ENCODE measurements at regions not wholly inside any gene's neighbourhood (a gene's known extent, or its start where the extent isn't known, plus 50 kb on each side); places are given as distances from the start of the nearest gene placed in this dataset.
"Not testable (repeated sequence)": the region's sequence is repeated elsewhere in the genome, so short reads cannot be mapped to it uniquely, and the experiment has no call there.

- DNase-seq (ENCODE audit: low read depth): not testable (repeated sequence)
Measured at GRCh38 chr7:9919-10318, 182.5 kb upstream of the FAM20C start.

DNA sequence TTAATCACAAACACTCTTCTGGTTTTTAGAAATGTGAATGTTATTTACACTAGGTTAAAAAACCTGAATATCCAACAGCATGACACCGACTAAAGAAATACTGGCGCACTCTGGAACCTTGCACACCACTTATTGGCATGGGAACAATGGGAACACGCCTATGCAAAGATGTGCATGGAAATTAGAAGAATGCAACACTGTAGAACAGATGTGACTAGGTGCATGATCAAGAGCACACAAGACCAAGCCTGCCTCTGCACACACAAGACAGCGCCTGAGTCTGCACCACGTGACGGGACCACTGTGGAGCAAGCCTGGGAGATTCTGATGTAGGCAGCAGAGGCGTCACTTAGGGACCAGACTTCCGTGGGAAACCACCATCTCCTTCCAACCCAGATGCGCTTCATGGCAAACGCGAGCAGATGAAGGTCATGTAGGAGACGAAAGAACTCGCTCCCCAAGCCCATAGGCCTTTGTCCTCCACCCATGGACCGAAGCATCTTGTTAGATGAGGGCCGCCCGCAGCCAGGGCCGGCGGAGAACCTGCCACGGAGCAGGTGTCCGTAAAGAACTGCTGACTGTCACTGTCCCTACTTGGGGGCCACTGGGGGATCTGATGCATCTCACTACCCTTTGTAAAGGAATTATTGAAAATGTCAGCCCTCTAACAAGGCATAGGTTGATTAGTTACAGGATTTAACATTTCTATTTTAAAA lies 159.6 kb upstream of the FAM20C start:
- DNase-seq (ENCODE audit: low read depth): not testable (repeated sequence)

- not testable (repeated sequence) for DNase-seq (ENCODE audit: low read depth)
Measured at GRCh38 chr7:35121-35541, 157.2 kb upstream of the FAM20C start.

DNA sequence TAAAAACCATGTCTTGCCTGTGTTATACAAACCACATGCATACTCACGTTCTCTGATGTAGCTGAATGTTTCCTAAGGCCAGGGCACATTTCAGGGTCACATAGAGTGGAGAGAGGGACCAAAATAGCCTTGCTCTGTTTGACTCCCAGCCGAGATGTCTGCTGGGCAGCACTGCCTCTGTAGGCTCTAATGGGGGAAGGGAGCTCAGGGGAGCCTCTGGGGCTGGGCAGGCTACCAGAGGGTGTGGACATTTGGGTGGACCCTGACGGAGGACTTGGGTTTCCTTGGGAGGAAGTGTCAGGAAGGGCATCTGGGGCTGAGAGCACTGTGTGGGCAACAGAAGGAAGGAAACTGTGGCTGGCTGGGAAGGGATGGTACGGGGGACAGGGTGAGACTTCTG lies 155.8 kb upstream of the FAM20C start:
- not testable (repeated sequence) for DNase-seq (ENCODE audit: low read depth)

GRCh38 chr7:37656-38055 lies 154.7 kb upstream of the FAM20C start:
- not testable (repeated sequence) for DNase-seq (ENCODE audit: low read depth)

- DNase-seq (ENCODE audit: low read depth): not testable (repeated sequence)
Measured at GRCh38 chr7:38444-38843, 153.9 kb upstream of the FAM20C start.

- peak; percentile 81 for DNase-seq (ENCODE audit: low read depth)
Measured at GRCh38 chr7:39984-40740, 152.2 kb upstream of the FAM20C start.

GRCh38 chr7:40799-41750 lies 151.3 kb upstream of the FAM20C start:
- DNase-seq (ENCODE audit: low read depth): no peak

DNA sequence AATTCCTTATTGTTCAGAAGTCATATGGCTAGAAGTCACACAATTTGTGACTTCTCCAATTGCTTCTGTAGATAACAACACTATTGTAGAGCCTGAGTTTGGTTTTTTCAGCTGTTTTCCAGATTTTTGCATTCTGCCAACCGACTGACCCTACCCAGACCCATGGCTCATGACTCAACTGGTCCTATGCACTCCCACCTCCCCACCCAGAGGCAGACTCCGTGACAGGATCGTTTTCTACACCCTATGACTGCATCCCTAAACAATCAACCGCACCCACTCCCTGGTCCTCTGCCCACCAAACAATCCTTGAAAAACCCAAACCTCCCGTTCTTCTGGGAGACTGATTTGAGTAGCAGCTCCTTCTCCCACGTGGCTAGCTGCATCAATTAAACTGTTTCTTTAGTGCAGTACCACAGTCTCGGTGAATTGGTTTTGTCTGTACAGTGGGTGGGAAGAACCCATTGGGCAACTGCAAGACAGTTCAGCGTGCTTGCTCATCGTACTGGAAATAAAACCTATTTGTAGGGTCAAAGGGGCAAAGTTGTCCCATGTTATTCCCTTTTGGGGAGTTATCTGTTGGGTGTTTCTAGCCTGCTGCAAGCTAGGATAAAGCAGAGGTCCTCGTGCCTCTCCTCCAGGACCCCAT lies 150.3 kb upstream of the FAM20C start:
- DNase-seq (ENCODE audit: low read depth): no peak

DNA sequence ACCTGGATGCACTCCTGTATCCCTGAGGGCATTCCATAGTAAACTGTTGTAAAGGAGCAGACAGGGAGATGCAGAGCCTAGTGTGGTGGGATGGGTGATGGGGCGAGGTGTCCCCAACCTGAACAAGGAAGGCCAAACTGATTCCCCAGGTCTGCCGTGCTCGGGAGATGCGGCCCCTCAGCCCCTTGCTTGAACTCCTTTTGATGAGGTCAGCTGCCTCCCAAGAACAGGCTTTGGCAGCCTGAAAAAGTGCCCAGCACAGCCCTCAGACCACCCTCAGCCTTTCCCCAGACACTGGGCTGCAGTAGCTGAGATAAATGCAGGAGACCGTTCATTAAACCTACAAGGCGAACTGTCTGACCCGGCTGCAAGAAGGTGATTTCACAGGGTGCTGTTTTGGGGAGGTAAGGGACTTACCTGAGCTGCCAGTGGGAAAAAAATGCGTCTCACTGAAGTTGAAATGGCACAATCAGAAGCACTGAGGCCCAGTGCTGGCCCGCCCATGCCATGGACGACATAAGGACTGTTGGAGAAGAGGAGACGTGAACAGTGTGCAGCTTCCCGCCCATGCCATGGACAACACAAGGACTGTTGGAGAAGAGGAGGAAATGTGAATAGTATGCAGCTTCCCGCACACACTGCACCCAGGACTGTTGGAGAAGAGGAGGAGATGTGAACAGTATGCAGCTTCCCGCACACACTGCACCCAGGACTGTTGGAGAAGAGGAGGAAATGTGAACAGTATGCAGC lies 148.4 kb upstream of the FAM20C start:
- DNase-seq (ENCODE audit: low read depth): no peak

- no peak for DNase-seq (ENCODE audit: low read depth)
Measured at GRCh38 chr7:44541-44896, 147.9 kb upstream of the FAM20C start.

DNA sequence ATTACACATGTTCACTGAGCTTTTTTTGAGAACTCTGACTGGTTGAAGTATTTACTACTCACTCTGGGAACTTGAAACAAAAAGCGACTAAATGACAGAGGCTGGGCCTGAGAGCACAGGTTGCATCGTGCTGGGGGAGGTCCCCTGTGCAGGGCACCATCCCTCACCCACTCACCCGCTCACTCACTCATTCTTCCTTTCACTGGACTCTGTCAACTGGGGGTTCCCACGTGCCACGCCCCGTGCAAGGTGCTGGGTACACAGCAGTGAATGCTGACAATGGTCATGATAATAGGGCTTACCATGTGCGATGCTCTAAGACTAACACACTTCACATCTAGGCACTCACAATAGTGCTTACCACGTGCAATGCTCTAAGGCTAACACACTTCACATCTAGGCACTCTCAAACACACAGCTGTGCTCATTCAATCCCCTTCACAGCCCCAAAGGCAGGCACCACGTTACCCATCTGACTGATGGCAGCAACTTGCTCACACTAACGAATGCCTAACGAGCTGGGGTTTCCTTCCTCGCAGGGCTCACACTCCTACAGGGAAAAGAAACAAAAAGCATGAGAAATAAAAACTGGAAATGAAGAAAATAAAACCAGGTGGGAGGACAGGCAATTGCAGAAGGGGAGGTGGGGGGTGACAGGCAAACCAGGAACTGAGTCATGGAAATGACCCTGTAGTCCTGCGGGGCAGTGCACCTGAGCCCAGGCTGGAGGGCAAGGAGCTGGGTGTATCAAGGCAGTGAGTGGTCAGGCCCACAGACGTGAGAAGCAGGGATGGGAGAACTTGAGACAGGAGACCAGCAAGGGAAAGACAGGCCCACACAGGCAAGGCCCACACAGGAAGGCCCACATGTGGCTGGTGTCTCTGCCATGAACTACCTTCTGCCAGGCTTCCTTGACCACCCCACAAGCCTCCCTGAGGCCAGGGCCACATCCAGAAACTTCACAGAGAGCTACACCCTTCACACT lies 147.0 kb upstream of the FAM20C start:
- DNase-seq (ENCODE audit: low read depth): no peak

DNA sequence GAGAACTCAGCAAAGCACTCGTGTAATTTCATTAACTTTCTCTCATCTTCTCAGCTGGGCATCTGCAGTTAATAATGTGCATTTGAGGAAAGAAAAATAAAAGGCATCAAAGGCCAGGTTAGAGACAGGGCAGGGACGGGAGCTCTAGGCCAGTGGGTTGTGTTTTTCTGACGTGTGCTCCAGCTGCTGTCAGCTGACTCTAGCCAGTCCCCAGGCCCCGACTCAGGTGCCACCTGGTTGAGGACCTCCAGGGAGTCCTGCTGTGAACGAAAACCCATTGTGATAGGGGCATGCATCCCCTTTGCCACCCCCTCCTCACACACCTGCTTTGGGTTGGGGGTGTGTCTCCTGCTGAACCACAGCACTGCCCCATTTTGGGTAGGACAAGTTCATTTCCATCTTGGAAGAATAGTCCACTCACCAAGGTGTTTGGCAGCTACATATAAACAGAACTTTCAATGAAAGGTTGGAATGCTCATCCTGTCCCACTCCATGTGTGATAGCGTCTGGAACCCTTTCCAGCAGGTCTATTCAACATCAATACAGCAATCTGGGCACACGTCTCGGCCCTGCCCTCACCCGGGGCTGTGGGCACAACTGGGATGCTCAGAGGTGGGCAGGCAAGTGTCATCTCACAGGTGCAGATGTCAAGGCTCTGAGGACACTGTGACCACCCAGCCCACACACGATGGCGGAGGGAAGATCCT lies 146.1 kb upstream of the FAM20C start:
- no peak for DNase-seq (ENCODE audit: low read depth)

- DNase-seq (ENCODE audit: low read depth): no peak
Measured at GRCh38 chr7:46830-47140, 145.6 kb upstream of the FAM20C start.

DNA sequence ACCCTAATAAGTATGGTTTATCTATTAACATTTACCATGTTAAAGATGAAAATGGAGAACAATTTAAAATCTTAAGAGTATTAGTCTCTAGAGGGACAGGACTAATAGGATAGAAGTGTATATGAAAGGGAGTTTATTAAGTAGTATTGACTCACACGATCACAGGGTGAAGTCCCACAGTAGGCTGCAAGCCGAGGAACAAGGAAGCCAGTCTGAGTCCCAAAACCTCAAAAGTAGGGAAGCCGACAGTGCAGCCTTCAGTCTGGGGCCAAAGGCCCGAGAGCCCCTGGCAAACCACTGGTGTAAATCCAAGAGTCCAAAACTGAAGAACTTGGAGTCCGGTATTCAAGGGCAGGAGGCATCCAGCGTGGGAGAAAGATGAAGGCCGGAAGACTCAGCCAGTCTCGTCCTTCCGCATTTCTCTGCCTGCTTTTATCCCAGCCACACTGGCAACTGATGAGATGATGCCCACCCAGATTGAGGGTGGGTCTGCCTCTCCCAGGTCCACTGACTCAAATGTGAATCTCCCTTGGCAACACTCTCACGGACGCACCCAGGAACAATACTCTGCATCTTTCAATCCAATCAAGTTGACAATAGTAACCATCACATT lies 140.8 kb upstream of the FAM20C start:
- no peak for DNase-seq (ENCODE audit: low read depth)

DNA sequence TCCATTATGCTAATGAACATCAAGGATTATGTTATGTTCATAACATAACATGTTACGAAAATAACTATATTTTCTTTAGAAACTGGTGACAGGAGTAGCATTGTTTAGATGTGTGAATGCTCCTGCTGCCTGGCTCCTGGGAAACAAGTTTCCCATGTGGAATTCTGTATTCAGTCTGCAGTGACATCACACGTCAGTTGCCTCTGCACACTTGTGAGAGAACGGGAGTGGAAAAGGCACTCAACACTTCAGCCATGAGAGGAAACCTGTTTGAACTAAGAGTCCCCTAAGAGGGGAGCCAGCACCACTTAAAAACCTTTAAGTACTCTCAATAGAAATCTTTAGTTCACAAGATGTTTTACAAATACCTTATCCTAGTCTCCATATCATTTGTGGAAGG lies 140.3 kb upstream of the FAM20C start:
- DNase-seq (ENCODE audit: low read depth): no peak

- DNase-seq (ENCODE audit: low read depth): no peak
Measured at GRCh38 chr7:53531-53930, 138.8 kb upstream of the FAM20C start.

- DNase-seq (ENCODE audit: low read depth): no peak
Measured at GRCh38 chr7:54615-55014, 137.8 kb upstream of the FAM20C start.

GRCh38 chr7:55690-56248 lies 136.6 kb upstream of the FAM20C start:
- no peak for DNase-seq (ENCODE audit: low read depth)

All from Daoy (cell line).